CD14-positive monocyte (primary cell): ENCODE measurements at regions not wholly inside any gene's neighbourhood (a gene's known extent, or its start where the extent isn't known, plus 50 kb on each side); places are given as distances from the start of the nearest gene placed in this dataset.

Source experiments
- DNase-seq, 3 donors: peaks; one replicate each; pipeline ENCODE4 v3.0.0-alpha.2; 2011 to 2022
- H2AFZ ChIP-seq: 2 replicates; pipeline ENCODE4 v1.6.0; 2012; ENCODE audit warnings: mild to moderate bottlenecking, low read depth, low read length, inconsistent platforms; ENCODE audit not compliant: insufficient read depth, poor library complexity, severe bottlenecking
- H3K27ac ChIP-seq, 2 donors: 1 replicate in 1 of 2; 2 replicates in 1 of 2; pipeline ENCODE4 v1.5.1; 2012 to 2013; ENCODE audit warnings: low read length in 2 of 2, control low read depth in 1 of 2, inconsistent platforms in 1 of 2, low read depth in 1 of 2, mild to moderate bottlenecking in 1 of 2
- H3K27me3 ChIP-seq, 2 donors: one replicate each; pipeline versions ENCODE4 v1.6.0 to v1.6.1; 2011 to 2013; ENCODE audit warnings: low read length in 2 of 2; ENCODE audit not compliant: control insufficient read depth in 2 of 2, insufficient read depth in 2 of 2
- H3K36me3 ChIP-seq, 2 donors: replicated peaks in 1 of 2; 1 replicate in 1 of 2; 2 replicates in 1 of 2; pipeline versions ENCODE4 v1.5.1 to v1.6.1; 2012 to 2013; ENCODE audit warnings: low read length in 2 of 2, control low read depth in 1 of 2, inconsistent platforms in 1 of 2, mild to moderate bottlenecking in 1 of 2; ENCODE audit not compliant: insufficient read depth in 2 of 2, control insufficient read depth in 1 of 2
- H3K4me1 ChIP-seq, 2 donors: 1 replicate in 1 of 2; 2 replicates in 1 of 2; pipeline versions ENCODE4 v1.5.1 to v1.6.1; 2012 to 2013; ENCODE audit warnings: low read length in 2 of 2, control low read depth in 1 of 2, inconsistent platforms in 1 of 2, mild to moderate bottlenecking in 1 of 2, moderate library complexity in 1 of 2; ENCODE audit not compliant: insufficient read depth in 2 of 2, control insufficient read depth in 1 of 2
- H3K4me2 ChIP-seq: replicated peaks from 2 replicates; pipeline ENCODE3; 2012; ENCODE audit warnings: low read length, moderate library complexity, mild to moderate bottlenecking; ENCODE audit not compliant: poor library complexity, severe bottlenecking; ENCODE audit errors: extremely low read depth
- H3K4me3 ChIP-seq, 3 experiments: fragments of 200-600 bp in 1 of 3; sonication (generic) in 1 of 3; replicated peaks in 1 of 3; 1 replicate in 2 of 3; 2 replicates in 1 of 3; pipeline ENCODE4 v1.5.1; 2011 to 2013; ENCODE audit warnings: low read length in 3 of 3, mild to moderate bottlenecking in 3 of 3, control low read depth in 2 of 3, low read depth in 2 of 3, inconsistent platforms in 1 of 3, moderate library complexity in 1 of 3
- H3K79me2 ChIP-seq: 2 replicates; pipeline ENCODE4 v1.6.0; 2012; ENCODE audit warnings: mild to moderate bottlenecking, control low read depth, inconsistent platforms, low read length, moderate library complexity; ENCODE audit not compliant: insufficient read depth
- H3K9ac ChIP-seq: 2 replicates; pipeline ENCODE4 v1.6.0; 2017; ENCODE audit warnings: low read length, mild to moderate bottlenecking; ENCODE audit not compliant: insufficient read depth, poor library complexity, severe bottlenecking
- H3K9me3 ChIP-seq, 2 donors: replicated peaks in 1 of 2; 1 replicate in 1 of 2; 2 replicates in 1 of 2; pipeline versions ENCODE4 v1.5.1 to v1.6.1; 2012 to 2013; ENCODE audit warnings: low read length in 2 of 2, control low read depth in 1 of 2; ENCODE audit not compliant: control insufficient read depth in 1 of 2, insufficient read depth in 1 of 2
- H4K20me1 ChIP-seq: 2 replicates; pipeline ENCODE4 v1.6.0; 2012; ENCODE audit warnings: mild to moderate bottlenecking, low read length, control low read depth, moderate library complexity; ENCODE audit not compliant: insufficient read depth
- H3K27ac Mint-ChIP-seq, 7 donors: one replicate each; pipeline ENCODE4 v1.8.0; 2020; ENCODE audit warnings: mild to moderate bottlenecking in 7 of 7, mixed read lengths in 7 of 7, moderate library complexity in 6 of 7, inconsistent platforms in 2 of 7
- H3K27me3 Mint-ChIP-seq, 3 donors: one replicate each; pipeline ENCODE4 v1.8.0; 2021 to 2022; ENCODE audit warnings: low read depth in 3 of 3, mild to moderate bottlenecking in 3 of 3, mixed read lengths in 3 of 3, moderate library complexity in 3 of 3, inconsistent platforms in 1 of 3
- H3K36me3 Mint-ChIP-seq, 2 donors: one replicate each; pipeline ENCODE4 v1.8.0; 2020; ENCODE audit warnings: mixed read lengths in 2 of 2, inconsistent platforms in 1 of 2, mild to moderate bottlenecking in 1 of 2
- H3K4me1 Mint-ChIP-seq: one replicate; pipeline ENCODE4 v1.8.0; 2020; ENCODE audit warnings: mild to moderate bottlenecking, mixed read lengths
- H3K4me3 Mint-ChIP-seq, 2 donors: one replicate each; pipeline ENCODE4 v1.8.0; 2020; ENCODE audit warnings: mild to moderate bottlenecking in 2 of 2, mixed read lengths in 2 of 2, moderate library complexity in 1 of 2
- H3K9me3 Mint-ChIP-seq, 7 donors: one replicate each; pipeline ENCODE4 v1.8.0; 2020 to 2022; ENCODE audit warnings: mixed read lengths in 7 of 7, mild to moderate bottlenecking in 6 of 7, moderate library complexity in 6 of 7, inconsistent platforms in 2 of 7
- CTCF ChIP-seq: fragments of 200-600 bp; IDR thresholded peaks from one replicate; pipeline ENCODE4 v1.8.0; 2022; ENCODE audit warnings: antibody characterized with exemption, mild to moderate bottlenecking
- WGBS: methylation state at CpG from one replicate; pipeline ENCODE4 v1.1.5; 2013; ENCODE audit warnings: missing lambda C conversion rate; ENCODE audit not compliant: insufficient coverage; 5-methylcytosine and 5-hydroxymethylcytosine counted together
- intact Hi-C, 2 donors: fragments of 100-400 bp; cut with micrococcal nuclease; formaldehyde crosslinking; loops; one replicate each; pipeline versions ENCODE4 v1.15.0 to v1.15.1; 2023

DNA sequence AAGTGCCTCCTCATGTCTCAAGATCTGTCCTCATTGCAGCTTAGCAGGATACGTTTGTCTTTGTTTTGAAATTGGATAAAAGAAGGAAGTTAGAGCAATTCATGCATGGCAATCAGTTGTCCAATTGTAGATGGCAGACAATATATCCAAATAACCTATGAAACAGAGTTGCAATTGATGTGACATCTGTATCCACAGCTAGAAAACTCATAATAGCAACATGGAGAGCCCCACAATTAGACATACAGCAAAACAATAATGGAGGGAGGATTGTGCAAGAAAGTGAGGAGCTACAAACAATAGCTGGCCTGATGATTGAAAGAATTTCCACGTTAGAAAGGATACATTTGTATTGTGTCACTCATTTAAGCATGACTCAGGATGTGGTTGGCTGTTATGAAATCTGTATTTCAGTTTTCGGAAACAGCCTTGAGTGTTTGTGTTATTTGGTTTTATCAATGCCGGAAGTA lies 132.0 kb downstream of the FAM174A start:
- peak overlapping the region in 1 of 2 donors; percentile 89 for H3K27ac ChIP-seq

DNA sequence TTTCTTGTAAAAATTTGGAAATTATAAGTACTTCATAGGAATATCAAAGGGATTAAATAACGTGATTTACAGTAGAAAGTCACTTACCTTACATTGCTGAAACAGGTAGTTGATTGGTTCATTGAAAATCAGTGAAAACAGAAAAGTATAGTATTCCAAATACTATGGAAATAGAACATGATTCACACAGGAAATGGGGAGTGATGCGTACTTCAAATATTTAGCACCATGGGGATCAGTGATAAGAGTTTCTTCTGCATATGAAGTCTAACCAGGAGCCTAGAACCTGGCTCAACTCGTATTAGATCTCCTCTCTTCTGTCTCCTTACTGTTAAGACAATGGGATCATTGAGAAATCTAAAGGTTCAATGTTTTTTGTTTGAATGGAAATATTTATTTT lies 133.3 kb downstream of the FAM174A start:
- H4K20me1 ChIP-seq = no peaks in the 10 kb centered on the region
- no peak overlapping the region for H3K4me2 ChIP-seq
- H3K27me3 Mint-ChIP-seq = no peaks in the 10 kb centered on the region
- peaks cover 29% of the 10 kb centered on the region for H3K4me1 Mint-ChIP-seq
- H3K9ac ChIP-seq = no peak overlapping the region
- no peaks in the 10 kb centered on the region for H3K36me3 ChIP-seq
- H3K27ac Mint-ChIP-seq = peak overlapping the region in 2 of 7 donors; percentile 20 to 46
- H2AFZ ChIP-seq = no peak overlapping the region
- H3K9me3 ChIP-seq = no peaks in the 10 kb centered on the region
- no peak overlapping the region for H3K4me3 ChIP-seq
- intact Hi-C loops = no loop called here
- H3K4me3 Mint-ChIP-seq = no peak overlapping the region
- H3K27me3 ChIP-seq = no peaks in the 10 kb centered on the region
- no peak for TF ChIP-seq CTCF
- whole genome bisulfite sequencing = 80% methylated on average over 1 of the region's 3 CpGs
- peaks cover 20 to 27% of the 10 kb centered on the region in 2 donors for H3K4me1 ChIP-seq
- H3K27ac ChIP-seq = no peak overlapping the region
- peaks cover 2 to 10% (median 8%) of the 10 kb centered on the region in 7 donors for H3K9me3 Mint-ChIP-seq
- H3K79me2 ChIP-seq = no peaks in the 10 kb centered on the region
- no peak for DNase-seq
- peaks cover 0 to 3% of the 10 kb centered on the region in 2 donors for H3K36me3 Mint-ChIP-seq

More for the DNA sequence above, 132.0 kb downstream of the FAM174A start:
- peak overlapping the region; percentile 58 for H3K4me2 ChIP-seq
- H2AFZ ChIP-seq = peak overlapping the region; percentile 39
- no peaks in the 10 kb centered on the region for H3K9me3 ChIP-seq
- H3K4me3 ChIP-seq = peak overlapping the region in 1 of 3 experiments; percentile 38
- Mint-ChIP-seq H3K4me1 (peaks cover 29% of the 10 kb centered on the region), H3K9me3 (peaks cover 2 to 11% (median 6%) of the 10 kb centered on the region in 7 donors), H3K27ac (peak overlapping the region; percentile 80 to 94 (median 93)), H3K27me3 (no peaks in the 10 kb centered on the region), H3K4me3 (peak overlapping the region in 1 of 2 donors; percentile 50), H3K36me3 (peaks cover 0 to 3% of the 10 kb centered on the region in 2 donors)
- no peaks in the 10 kb centered on the region for H3K27me3 ChIP-seq
- no peak for TF ChIP-seq CTCF
- H3K36me3 ChIP-seq = no peaks in the 10 kb centered on the region
- peaks cover 20 to 27% of the 10 kb centered on the region in 2 donors for H3K4me1 ChIP-seq
- WGBS = no CpG with 5 or more reads among the region's 4 CpGs
- H3K9ac ChIP-seq = peak overlapping the region; percentile 42
- intact Hi-C loops = no loop called here
- peak; percentile 83 to 92 (median 91) for DNase-seq
- H4K20me1 ChIP-seq = no peaks in the 10 kb centered on the region
- no peaks in the 10 kb centered on the region for H3K79me2 ChIP-seq
